WTC11 (cell line): ENCODE measurements at regions not wholly inside any gene's neighbourhood (a gene's known extent, or its start where the extent isn't known, plus 50 kb on each side); places are given as distances from the start of the nearest gene placed in this dataset.

Experiments used
- JUN ChIP-seq: sonication (generic); formaldehyde crosslinking; IDR thresholded peaks from 2 replicates; pipeline ENCODE4 v1.8.0; 2023; ENCODE audit warnings: mild to moderate bottlenecking, missing genetic modification reagents
- NFE2L1 ChIP-seq: sonication (generic); formaldehyde crosslinking; IDR thresholded peaks from 2 replicates; pipeline ENCODE4 v1.8.1; 2023; ENCODE audit warnings: missing genetic modification reagents
- NFYB ChIP-seq: sonication (generic); formaldehyde crosslinking; conservative IDR thresholded peaks from 2 replicates; pipeline ENCODE4 v1.8.0; 2022; ENCODE audit warnings: low read depth, missing genetic modification reagents
- NR1H2 ChIP-seq: sonication (generic); formaldehyde crosslinking; IDR thresholded peaks from 2 replicates; pipeline ENCODE4 v1.9.0; 2021; ENCODE audit warnings: mild to moderate bottlenecking, moderate library complexity, missing genetic modification reagents
- TCF7 ChIP-seq: sonication (generic); formaldehyde crosslinking; IDR thresholded peaks from 2 replicates; pipeline ENCODE4 v1.8.0; 2022; ENCODE audit warnings: mild to moderate bottlenecking, low read depth, missing genetic modification reagents, moderate library complexity
- ZBTB21 ChIP-seq: sonication (generic); formaldehyde crosslinking; IDR thresholded peaks from 2 replicates; pipeline ENCODE4 v1.8.1; 2023; ENCODE audit warnings: mild to moderate bottlenecking, missing genetic modification reagents, borderline replicate concordance
- ZNF121 ChIP-seq: sonication (generic); formaldehyde crosslinking; IDR thresholded peaks from 2 replicates; pipeline ENCODE4 v1.8.0; 2023; ENCODE audit warnings: missing genetic modification reagents
- ZNF423 ChIP-seq: fragments of 250-450 bp; sonication (Bioruptor Pico); IDR thresholded peaks from 2 replicates; pipeline ENCODE4 v2.1.2; 2022; ENCODE audit warnings: mild to moderate bottlenecking, moderate library complexity
- TF ChIP-seq, protein P1 (sequence below): sonication (generic); formaldehyde crosslinking; conservative IDR thresholded peaks from 2 replicates; pipeline ENCODE4 v1.8.1; 2023; ENCODE audit warnings: mild to moderate bottlenecking, low read depth, missing genetic modification reagents, moderate library complexity
- TF ChIP-seq, protein P2 (sequence below): fragments of 200-600 bp; IDR thresholded peaks from 2 replicates; pipeline ENCODE4 v1.8.0; 2022; ENCODE audit warnings: antibody characterized with exemption
- TF ChIP-seq, protein P3 (sequence below): fragments of 250-450 bp; sonication (Bioruptor Pico); IDR thresholded peaks from 2 replicates; pipeline ENCODE4 v2.1.2; 2022; ENCODE audit warnings: mild to moderate bottlenecking, moderate library complexity
- TF ChIP-seq, protein P4 (sequence below): sonication (generic); formaldehyde crosslinking; IDR thresholded peaks from 2 replicates; pipeline ENCODE4 v1.8.1; 2022; ENCODE audit warnings: mild to moderate bottlenecking, moderate library complexity, missing genetic modification reagents
- TF ChIP-seq, protein P5 (sequence below): sonication (generic); formaldehyde crosslinking; IDR thresholded peaks from 2 replicates; pipeline ENCODE4 v1.8.1; 2023; ENCODE audit warnings: mild to moderate bottlenecking, missing genetic modification reagents, moderate library complexity
- TF ChIP-seq, protein P6 (sequence below): sonication (generic); formaldehyde crosslinking; IDR thresholded peaks from 2 replicates; pipeline ENCODE4 v1.8.0; 2022; ENCODE audit warnings: mild to moderate bottlenecking, missing genetic modification reagents

DNA sequence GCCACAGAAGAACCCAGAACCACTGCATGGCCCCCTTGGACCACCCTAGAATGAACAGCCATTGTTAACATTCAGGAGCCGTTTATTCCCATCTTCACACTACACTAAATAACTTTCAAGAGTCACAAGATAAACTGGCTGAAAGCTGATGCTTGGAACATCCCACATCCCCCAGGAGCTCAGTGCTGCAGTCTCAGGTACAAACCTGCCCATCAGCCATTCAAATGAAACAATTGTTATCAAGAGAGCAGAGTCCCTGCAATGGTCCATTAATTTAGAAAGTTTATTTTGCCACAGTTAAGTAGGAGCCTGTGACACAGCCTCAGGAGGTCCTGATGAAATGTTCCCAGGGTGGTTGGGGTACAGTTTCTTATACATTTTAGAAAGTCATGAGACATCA lies 123.8 kb upstream of the ZNF91 start:
- TF ChIP-seq, protein P1, sequence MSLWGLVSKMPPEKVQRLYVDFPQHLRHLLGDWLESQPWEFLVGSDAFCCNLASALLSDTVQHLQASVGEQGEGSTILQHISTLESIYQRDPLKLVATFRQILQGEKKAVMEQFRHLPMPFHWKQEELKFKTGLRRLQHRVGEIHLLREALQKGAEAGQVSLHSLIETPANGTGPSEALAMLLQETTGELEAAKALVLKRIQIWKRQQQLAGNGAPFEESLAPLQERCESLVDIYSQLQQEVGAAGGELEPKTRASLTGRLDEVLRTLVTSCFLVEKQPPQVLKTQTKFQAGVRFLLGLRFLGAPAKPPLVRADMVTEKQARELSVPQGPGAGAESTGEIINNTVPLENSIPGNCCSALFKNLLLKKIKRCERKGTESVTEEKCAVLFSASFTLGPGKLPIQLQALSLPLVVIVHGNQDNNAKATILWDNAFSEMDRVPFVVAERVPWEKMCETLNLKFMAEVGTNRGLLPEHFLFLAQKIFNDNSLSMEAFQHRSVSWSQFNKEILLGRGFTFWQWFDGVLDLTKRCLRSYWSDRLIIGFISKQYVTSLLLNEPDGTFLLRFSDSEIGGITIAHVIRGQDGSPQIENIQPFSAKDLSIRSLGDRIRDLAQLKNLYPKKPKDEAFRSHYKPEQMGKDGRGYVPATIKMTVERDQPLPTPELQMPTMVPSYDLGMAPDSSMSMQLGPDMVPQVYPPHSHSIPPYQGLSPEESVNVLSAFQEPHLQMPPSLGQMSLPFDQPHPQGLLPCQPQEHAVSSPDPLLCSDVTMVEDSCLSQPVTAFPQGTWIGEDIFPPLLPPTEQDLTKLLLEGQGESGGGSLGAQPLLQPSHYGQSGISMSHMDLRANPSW (CRISPR knock-in tag), result no peak
- TF ChIP-seq, protein P2, sequence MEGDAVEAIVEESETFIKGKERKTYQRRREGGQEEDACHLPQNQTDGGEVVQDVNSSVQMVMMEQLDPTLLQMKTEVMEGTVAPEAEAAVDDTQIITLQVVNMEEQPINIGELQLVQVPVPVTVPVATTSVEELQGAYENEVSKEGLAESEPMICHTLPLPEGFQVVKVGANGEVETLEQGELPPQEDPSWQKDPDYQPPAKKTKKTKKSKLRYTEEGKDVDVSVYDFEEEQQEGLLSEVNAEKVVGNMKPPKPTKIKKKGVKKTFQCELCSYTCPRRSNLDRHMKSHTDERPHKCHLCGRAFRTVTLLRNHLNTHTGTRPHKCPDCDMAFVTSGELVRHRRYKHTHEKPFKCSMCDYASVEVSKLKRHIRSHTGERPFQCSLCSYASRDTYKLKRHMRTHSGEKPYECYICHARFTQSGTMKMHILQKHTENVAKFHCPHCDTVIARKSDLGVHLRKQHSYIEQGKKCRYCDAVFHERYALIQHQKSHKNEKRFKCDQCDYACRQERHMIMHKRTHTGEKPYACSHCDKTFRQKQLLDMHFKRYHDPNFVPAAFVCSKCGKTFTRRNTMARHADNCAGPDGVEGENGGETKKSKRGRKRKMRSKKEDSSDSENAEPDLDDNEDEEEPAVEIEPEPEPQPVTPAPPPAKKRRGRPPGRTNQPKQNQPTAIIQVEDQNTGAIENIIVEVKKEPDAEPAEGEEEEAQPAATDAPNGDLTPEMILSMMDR, result no peak
- no peak for TF ChIP-seq NFE2L1 (CRISPR knock-in tag)
- TF ChIP-seq NR1H2 (CRISPR knock-in tag), result no peak
- TF ChIP-seq, protein P3, sequence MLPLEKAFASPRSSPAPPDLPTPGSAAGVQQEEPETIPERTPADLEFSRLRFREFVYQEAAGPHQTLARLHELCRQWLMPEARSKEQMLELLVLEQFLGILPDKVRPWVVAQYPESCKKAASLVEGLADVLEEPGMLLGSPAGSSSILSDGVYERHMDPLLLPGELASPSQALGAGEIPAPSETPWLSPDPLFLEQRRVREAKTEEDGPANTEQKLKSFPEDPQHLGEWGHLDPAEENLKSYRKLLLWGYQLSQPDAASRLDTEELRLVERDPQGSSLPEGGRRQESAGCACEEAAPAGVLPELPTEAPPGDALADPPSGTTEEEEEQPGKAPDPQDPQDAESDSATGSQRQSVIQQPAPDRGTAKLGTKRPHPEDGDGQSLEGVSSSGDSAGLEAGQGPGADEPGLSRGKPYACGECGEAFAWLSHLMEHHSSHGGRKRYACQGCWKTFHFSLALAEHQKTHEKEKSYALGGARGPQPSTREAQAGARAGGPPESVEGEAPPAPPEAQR (CRISPR knock-in tag), result no peak
- TF ChIP-seq, protein P4, sequence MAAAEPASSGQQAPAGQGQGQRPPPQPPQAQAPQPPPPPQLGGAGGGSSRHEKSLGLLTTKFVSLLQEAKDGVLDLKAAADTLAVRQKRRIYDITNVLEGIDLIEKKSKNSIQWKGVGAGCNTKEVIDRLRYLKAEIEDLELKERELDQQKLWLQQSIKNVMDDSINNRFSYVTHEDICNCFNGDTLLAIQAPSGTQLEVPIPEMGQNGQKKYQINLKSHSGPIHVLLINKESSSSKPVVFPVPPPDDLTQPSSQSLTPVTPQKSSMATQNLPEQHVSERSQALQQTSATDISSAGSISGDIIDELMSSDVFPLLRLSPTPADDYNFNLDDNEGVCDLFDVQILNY (CRISPR knock-in tag), result no peak
- no peak for TF ChIP-seq NFYB (CRISPR knock-in tag)
- TF ChIP-seq, protein P5, sequence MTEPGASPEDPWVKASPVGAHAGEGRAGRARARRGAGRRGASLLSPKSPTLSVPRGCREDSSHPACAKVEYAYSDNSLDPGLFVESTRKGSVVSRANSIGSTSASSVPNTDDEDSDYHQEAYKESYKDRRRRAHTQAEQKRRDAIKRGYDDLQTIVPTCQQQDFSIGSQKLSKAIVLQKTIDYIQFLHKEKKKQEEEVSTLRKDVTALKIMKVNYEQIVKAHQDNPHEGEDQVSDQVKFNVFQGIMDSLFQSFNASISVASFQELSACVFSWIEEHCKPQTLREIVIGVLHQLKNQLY (CRISPR knock-in tag), result no peak
- no peak for TF ChIP-seq ZNF121
- TF ChIP-seq, protein P6, sequence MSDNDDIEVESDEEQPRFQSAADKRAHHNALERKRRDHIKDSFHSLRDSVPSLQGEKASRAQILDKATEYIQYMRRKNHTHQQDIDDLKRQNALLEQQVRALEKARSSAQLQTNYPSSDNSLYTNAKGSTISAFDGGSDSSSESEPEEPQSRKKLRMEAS (CRISPR knock-in tag), result no peak
- TF ChIP-seq JUN (CRISPR knock-in tag), result no peak
- TF ChIP-seq TCF7 (CRISPR knock-in tag), result no peak
- no peak for TF ChIP-seq ZNF423 (CRISPR knock-in tag)
- TF ChIP-seq ZBTB21 (CRISPR knock-in tag), result no peak
